K562 (cell line): ENCODE measurements at regions not wholly inside any gene's neighbourhood (a gene's known extent, or its start where the extent isn't known, plus 50 kb on each side); places are given as distances from the start of the nearest gene placed in this dataset.

ENCODE experiments used
- ATAC-seq: fragments of 200-7000 bp; cut with Tn5 transposase; 3 replicates; pipeline ENCODE4 v1.9.1; 2020; ENCODE audit warnings: moderate library complexity
- BruUV-seq: library from RNA; stranded (reverse); fragments of 400-500 nt; replicated peaks from 2 replicates; lab custom pipeline; 2021; lab: Mats Ljungman, UMichigan
- CTCF ChIA-PET: fragments of 300-600 bp; formaldehyde crosslinking; extraction: SDS; loops from one replicate; lab custom pipeline; 2021; ENCODE audit warnings: low intra/inter-chr PET ratio; lab: Yijun Ruan, JAX
- POLR2A ChIA-PET: fragments of 300-600, 350-650 bp; sonication (Branson Sonifier 250); formaldehyde crosslinking; extraction: SDS; loops from one replicate; lab custom pipeline; 2021; ENCODE audit warnings: antibody characterized with exemption, inconsistent platforms; lab: Yijun Ruan, JAX
- DNase-seq, 4 experiments: peaks; one replicate each; pipeline versions ENCODE4 v3.0.0 to v3.0.0-alpha.2; 2011 to 2018; ENCODE audit warnings: low spot score in 3 of 4, mixed read lengths in 3 of 4; ENCODE audit errors: extremely low read depth in 1 of 4
- FAIRE-seq: peaks from 2 replicates; lab custom pipeline; 2011; peaks lifted over from hg19 to GRCh38; lab: Jason Lieb, UNC
- H2AFZ ChIP-seq: 2 replicates; pipeline ENCODE4 v1.6.0; 2011; ENCODE audit warnings: low read depth, low read length, control low read depth, inconsistent platforms
- H3K27ac ChIP-seq: fragments of 200-600 bp; 3 replicates; pipeline ENCODE4 v1.8.0; 2011; ENCODE audit warnings: low read depth, mild to moderate bottlenecking, control low read depth, inconsistent platforms, low read length, moderate library complexity, mixed read lengths; ENCODE audit errors: extremely low read depth
- H3K27me3 ChIP-seq, 2 experiments: fragments of 300-600 bp in 1 of 2; 2 replicates in 1 of 2; 3 replicates in 1 of 2; pipeline versions ENCODE4 v1.6.0 to v1.8.0; 2011; ENCODE audit warnings: inconsistent platforms in 2 of 2, low read length in 2 of 2, mild to moderate bottlenecking in 1 of 2, mixed read lengths in 1 of 2, moderate library complexity in 1 of 2; ENCODE audit not compliant: control insufficient read depth in 2 of 2, insufficient read depth in 2 of 2
- H3K36me3 ChIP-seq: fragments of 300-600 bp; 3 replicates; pipeline ENCODE4 v1.8.0; 2011; ENCODE audit warnings: mild to moderate bottlenecking, low read length, inconsistent platforms; ENCODE audit not compliant: control insufficient read depth, insufficient read depth
- H3K4me1 ChIP-seq, 2 experiments: fragments of 200-600 bp in 1 of 2; replicated peaks in 1 of 2; 2 replicates in 1 of 2; 3 replicates in 1 of 2; pipeline versions ENCODE4 v1.5.1 to v1.8.0; 2011; ENCODE audit warnings: inconsistent platforms in 2 of 2, low read length in 2 of 2, mild to moderate bottlenecking in 1 of 2, mixed read lengths in 1 of 2, moderate library complexity in 1 of 2; ENCODE audit not compliant: control insufficient read depth in 2 of 2, insufficient read depth in 2 of 2
- H3K4me2 ChIP-seq: 2 replicates; pipeline ENCODE4 v1.6.1; 2011; ENCODE audit warnings: low read length, control low read depth, inconsistent platforms, mixed read lengths; ENCODE audit not compliant: insufficient read depth
- H3K4me3 ChIP-seq: fragments of 200-600 bp; sonication (generic), shearing (Covaris generic); 2 replicates; pipeline ENCODE4 v1.5.1; 2016; ENCODE audit warnings: control low read depth, inconsistent platforms
- H3K79me2 ChIP-seq: fragments of 200-600 bp; 3 replicates; pipeline ENCODE4 v1.8.0; 2011; ENCODE audit warnings: low read length, inconsistent platforms; ENCODE audit not compliant: control insufficient read depth, insufficient read depth
- H3K9ac ChIP-seq, 2 experiments: 2 replicates each; pipeline versions ENCODE4 v1.6.0 to v1.6.1; 2011; ENCODE audit warnings: low read depth in 2 of 2, low read length in 2 of 2, control low read depth in 1 of 2, inconsistent platforms in 1 of 2, mild to moderate bottlenecking in 1 of 2, mixed read lengths in 1 of 2; ENCODE audit not compliant: insufficient read depth in 1 of 2
- H3K9me1 ChIP-seq: one replicate; pipeline ENCODE4 v1.6.0; 2011; ENCODE audit warnings: inconsistent platforms, mild to moderate bottlenecking, low read length, moderate library complexity; ENCODE audit not compliant: control insufficient read depth, insufficient read depth
- H3K9me3 ChIP-seq: replicated peaks from 2 replicates; pipeline ENCODE4 v1.5.1; 2011; ENCODE audit warnings: low read depth, low read length, inconsistent platforms; ENCODE audit not compliant: control insufficient read depth, insufficient read depth
- H4K20me1 ChIP-seq: replicated peaks from 2 replicates; pipeline ENCODE4 v1.6.1; 2011; ENCODE audit warnings: low read length, inconsistent platforms, mixed read lengths; ENCODE audit not compliant: control insufficient read depth, insufficient read depth
- CC2D1A ChIP-seq: fragments of 450-650 bp; IDR thresholded peaks from 2 replicates; pipeline ENCODE4 v1.6.1; 2017; ENCODE audit warnings: mild to moderate bottlenecking
- ETV1 ChIP-seq: fragments of 450-650 bp; conservative IDR thresholded peaks from 2 replicates; pipeline ENCODE4 v1.6.1; 2016; ENCODE audit warnings: missing genetic modification characterization, control low read depth, low read depth, missing compliant biosample characterization
- LARP7 ChIP-seq: fragments of 450-650 bp; IDR thresholded peaks from 2 replicates; pipeline ENCODE4 v1.6.1; 2016
- LCOR ChIP-seq: sonication (generic); formaldehyde crosslinking; IDR thresholded peaks from 2 replicates; pipeline ENCODE4 v1.8.0; 2022; ENCODE audit warnings: mild to moderate bottlenecking, missing genetic modification reagents
- MBD1 ChIP-seq: fragments of 250-450 bp; sonication (Bioruptor Pico); IDR thresholded peaks from 2 replicates; pipeline ENCODE4 v1.8.0; 2022; ENCODE audit warnings: inconsistent platforms
- MTF1 ChIP-seq: fragments of 250-450 bp; sonication (Bioruptor Pico); IDR thresholded peaks from 2 replicates; pipeline ENCODE4 v1.9.0; 2021; ENCODE audit warnings: moderate library complexity, mild to moderate bottlenecking, inconsistent platforms, borderline replicate concordance
- NR2C1 ChIP-seq, 2 experiments: fragments of 450-650 bp; IDR thresholded peaks; 2 replicates each; pipeline ENCODE4 v1.6.1; 2017; ENCODE audit warnings: mild to moderate bottlenecking in 2 of 2, antibody characterized with exemption in 1 of 2, inconsistent platforms in 1 of 2, missing compliant biosample characterization in 1 of 2, missing genetic modification characterization in 1 of 2
- NR2C2 ChIP-seq, 2 experiments: fragments of 200-800 bp in 1 of 2; sonication (Bioruptor generic) in 1 of 2; sonication (generic) in 1 of 2; formaldehyde crosslinking in 1 of 2; IDR thresholded peaks; 2 replicates each; pipeline versions ENCODE4 v1.6.1 to v1.8.0; 2016 to 2022; ENCODE audit warnings: mild to moderate bottlenecking in 1 of 2, missing compliant biosample characterization in 1 of 2, missing genetic modification characterization in 1 of 2, missing genetic modification reagents in 1 of 2
- NR3C1 ChIP-seq: sonication (generic); formaldehyde crosslinking; IDR thresholded peaks from 2 replicates; pipeline ENCODE4 v1.8.1; 2022; ENCODE audit warnings: missing genetic modification reagents
- OTX1 ChIP-seq: fragments of 450-650 bp; formaldehyde crosslinking; IDR thresholded peaks from 2 replicates; pipeline ENCODE4 v1.4.0; 2022; ENCODE audit warnings: mild to moderate bottlenecking
- PATZ1 ChIP-seq: fragments of 250-450 bp; sonication (Bioruptor Pico); IDR thresholded peaks from 2 replicates; pipeline ENCODE4 v1.5.0; 2020; ENCODE audit warnings: mild to moderate bottlenecking, borderline replicate concordance
- PHF8 ChIP-seq: fragments of 200-600 bp; sonication (generic); IDR thresholded peaks from 2 replicates; pipeline ENCODE4 v1.6.1; 2012; ENCODE audit warnings: mixed run types, mild to moderate bottlenecking, inconsistent platforms, low read length, moderate library complexity, borderline replicate concordance
- SP1 ChIP-seq: sonication (generic); formaldehyde crosslinking; IDR thresholded peaks from 2 replicates; pipeline ENCODE4 v1.8.1; 2022; ENCODE audit warnings: mild to moderate bottlenecking, missing genetic modification reagents
- ZFPM2 ChIP-seq: fragments of 250-450 bp; sonication (Bioruptor Pico); IDR thresholded peaks from 2 replicates; pipeline ENCODE4 v1.5.1; 2022; ENCODE audit warnings: mild to moderate bottlenecking
- ZNF830 ChIP-seq: fragments of 250-450 bp; sonication (Bioruptor Pico); IDR thresholded peaks from 2 replicates; pipeline ENCODE4 v1.5.0; 2021; ENCODE audit warnings: mild to moderate bottlenecking
- WGBS: fragments of 100-300 bp; shearing (Covaris generic); methylation state at CpG from one replicate; pipeline ENCODE4 v1.1.6; 2016; ENCODE audit warnings: low coverage, mixed read lengths; ENCODE audit not compliant: insufficient coverage; ENCODE audit errors: missing lambda C conversion rate; 5-methylcytosine and 5-hydroxymethylcytosine counted together
- in situ Hi-C: fragments of 300-500 bp; cut with MboI; formaldehyde crosslinking; loops from 4 replicates; pipeline ENCODE4 v1.15.0; 2018; ENCODE audit warnings: inconsistent platforms, mixed read lengths
- intact Hi-C: fragments of 100-400 bp; cut with micrococcal nuclease; formaldehyde crosslinking; loops from 2 replicates; pipeline ENCODE4 v1.14.2; 2022
- TF ChIP-seq, protein P1 (sequence below): IDR thresholded peaks from 2 replicates; pipeline ENCODE4 v1.6.1; 2011; ENCODE audit warnings: borderline replicate concordance, low read depth, mild to moderate bottlenecking, moderate library complexity, low read length; ENCODE audit not compliant: insufficient read depth, poor library complexity, severe bottlenecking

- Histone ChIP-seq H3K4me2 (no peak overlapping the region), H3K27ac (no peak overlapping the region), H4K20me1 (peaks cover 4% of the 10 kb centered on the region; the same call in 1 of the 2 replicates), H3K9me1 (no peaks in the 10 kb centered on the region), H3K4me1 (peaks cover 16 to 27% of the 10 kb centered on the region in 2 experiments), H3K9me3 (peaks cover 4% of the 10 kb centered on the region; the same call in 1 of the 2 replicates), H3K36me3 (no peaks in the 10 kb centered on the region), H2AFZ (no peak overlapping the region), H3K9ac (peak overlapping the region in 1 of 2 experiments; percentile 6; a peak in 1 of 4 replicates), H3K4me3 (no peak overlapping the region), H3K79me2 (no peaks in the 10 kb centered on the region), H3K27me3 (no peaks in the 10 kb centered on the region)
- in situ Hi-C loops (no loop called here), intact Hi-C loops (no loop called here)
- FAIRE-seq: no peak
- ChIA-PET CTCF (no interaction called here), POLR2A (interaction anchor here (1.2 kb wide), 1 partner anchor 11 kb away, joined by 4 read pairs; no protein-coding TSS in a partner anchor)
- WGBS: 54% methylated on average over 20 of the region's 20 CpGs
- BruUV-seq: no TSS peak
- ATAC-seq: no peak
- no peak for DNase-seq
- TF ChIP-seq NR2C1 (IDR thresholded peaks at IDR 0.05) (no peak), NR2C1 (tag; IDR thresholded peaks at IDR 0.05) (no peak), LCOR (CRISPR knock-in tag) (no peak), NR2C2 (CRISPR knock-in tag; IDR thresholded peaks at IDR 0.05) (no peak), NR2C2 (tag; IDR thresholded peaks at IDR 0.05) (no peak), MTF1 (no peak), NR3C1 (CRISPR knock-in tag) (no peak), SP1 (CRISPR knock-in tag) (no peak), LARP7 (no peak), MBD1 (CRISPR knock-in tag) (no peak), OTX1 (CRISPR knock-in tag) (no peak), ETV1 (tag) (no peak), PATZ1 (no peak), ZFPM2 (CRISPR knock-in tag) (no peak), ZNF830 (CRISPR knock-in tag) (no peak), CC2D1A (no peak), PHF8 (no peak)
- TF ChIP-seq, protein P1, sequence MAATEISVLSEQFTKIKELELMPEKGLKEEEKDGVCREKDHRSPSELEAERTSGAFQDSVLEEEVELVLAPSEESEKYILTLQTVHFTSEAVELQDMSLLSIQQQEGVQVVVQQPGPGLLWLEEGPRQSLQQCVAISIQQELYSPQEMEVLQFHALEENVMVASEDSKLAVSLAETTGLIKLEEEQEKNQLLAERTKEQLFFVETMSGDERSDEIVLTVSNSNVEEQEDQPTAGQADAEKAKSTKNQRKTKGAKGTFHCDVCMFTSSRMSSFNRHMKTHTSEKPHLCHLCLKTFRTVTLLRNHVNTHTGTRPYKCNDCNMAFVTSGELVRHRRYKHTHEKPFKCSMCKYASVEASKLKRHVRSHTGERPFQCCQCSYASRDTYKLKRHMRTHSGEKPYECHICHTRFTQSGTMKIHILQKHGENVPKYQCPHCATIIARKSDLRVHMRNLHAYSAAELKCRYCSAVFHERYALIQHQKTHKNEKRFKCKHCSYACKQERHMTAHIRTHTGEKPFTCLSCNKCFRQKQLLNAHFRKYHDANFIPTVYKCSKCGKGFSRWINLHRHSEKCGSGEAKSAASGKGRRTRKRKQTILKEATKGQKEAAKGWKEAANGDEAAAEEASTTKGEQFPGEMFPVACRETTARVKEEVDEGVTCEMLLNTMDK: no peak
These were observed 65.0 kb upstream of the IER5L start for GRCh38 chr9:129242971-129243561.
